ENCODE measurements at regions not wholly inside any gene's neighbourhood (a gene's known extent, or its start where the extent isn't known, plus 50 kb on each side); places are given as distances from the start of the nearest gene placed in this dataset.

DNA sequence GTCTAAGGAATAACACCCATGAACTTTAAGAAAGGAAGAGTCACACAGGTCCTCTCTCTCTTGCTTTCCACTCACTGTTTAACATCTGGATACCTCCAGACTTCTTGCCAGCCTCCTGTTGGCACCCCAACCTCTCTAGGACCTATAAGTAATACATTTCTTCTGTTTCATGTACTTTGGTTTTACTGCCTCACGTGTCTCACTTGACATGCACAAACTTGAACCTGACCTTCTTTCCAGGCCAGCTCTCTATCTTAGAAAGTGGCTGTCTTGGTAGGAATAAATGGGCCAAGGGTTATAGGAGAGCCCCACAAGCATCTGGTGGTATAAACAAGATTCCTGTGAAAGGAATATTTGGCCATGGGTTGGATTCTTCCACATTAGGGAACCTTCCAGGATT, 614.8 kb upstream of the AGA start:
- ATAC-seq (no peak), DNase-seq (no peak)
- WGBS = 63% methylated on average over 1 of the region's 1 CpG
- Histone ChIP-seq H3K9me3 (ENCODE audit: control insufficient read depth, low read length) (no peaks in the 10 kb centered on the region), H3K4me3 (ENCODE audit: low read length) (no peak overlapping the region), H3K4me1 (ENCODE audit: control insufficient read depth, insufficient read depth, low read length) (no peaks in the 10 kb centered on the region), H3K27ac (ENCODE audit: low read length) (no peak overlapping the region), H3K27me3 (ENCODE audit: control insufficient read depth, insufficient read depth) (no peaks in the 10 kb centered on the region)
- intact Hi-C loops (cut with DNase I) = no loop called here

DNA sequence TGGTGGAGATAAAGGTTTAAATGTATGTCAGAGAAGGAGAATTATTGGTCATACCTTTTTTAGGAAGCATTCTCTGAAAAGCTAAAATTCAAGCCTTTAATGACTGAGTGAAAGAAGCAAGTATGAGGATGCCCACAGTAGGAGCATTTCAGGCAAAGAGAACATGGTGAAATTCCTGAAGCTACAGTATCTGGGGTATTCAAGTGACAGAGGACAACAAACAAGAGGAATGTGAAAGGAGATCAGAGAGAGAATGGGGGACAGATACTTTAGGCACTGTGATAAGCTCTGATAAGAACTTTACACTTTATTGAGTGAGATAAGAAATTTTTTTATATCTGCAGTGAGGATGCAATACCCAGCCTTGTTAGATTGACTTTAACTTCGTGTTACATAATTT, 621.3 kb upstream of the AGA start:
- intact Hi-C loops (cut with DNase I) = no loop called here
- DNase-seq (no peak), ATAC-seq (peak in 1 of 2 donors; percentile 50)
- H3K4me1 ChIP-seq (ENCODE audit: control insufficient read depth, insufficient read depth, low read length) = no peaks in the 10 kb centered on the region
- H3K9me3 ChIP-seq (ENCODE audit: control insufficient read depth, low read length) = no peaks in the 10 kb centered on the region
- no peaks in the 10 kb centered on the region for H3K27me3 ChIP-seq (ENCODE audit: control insufficient read depth, insufficient read depth)
- 15% methylated on average over 1 of the region's 1 CpG for WGBS
- H3K27ac ChIP-seq (ENCODE audit: low read length) = no peak overlapping the region
- H3K4me3 ChIP-seq (ENCODE audit: low read length) = no peak overlapping the region

- Histone ChIP-seq H3K4me1 (ENCODE audit: control insufficient read depth, insufficient read depth, low read length) (no peaks in the 10 kb centered on the region), H3K4me3 (ENCODE audit: low read length) (no peak overlapping the region), H3K27me3 (ENCODE audit: control insufficient read depth, insufficient read depth) (no peaks in the 10 kb centered on the region), H3K9me3 (ENCODE audit: control insufficient read depth, low read length) (no peaks in the 10 kb centered on the region), H3K27ac (ENCODE audit: low read length) (no peak overlapping the region)
- intact Hi-C loops (cut with DNase I) = no loop called here
- DNase-seq (no peak), ATAC-seq (no peak)
- WGBS = 83% methylated on average over 2 of the region's 2 CpGs
Observed at GRCh38 chr4:178066338-178066941, 624.2 kb upstream of the AGA start.

- H3K27me3 ChIP-seq (ENCODE audit: control insufficient read depth, insufficient read depth) = no peaks in the 10 kb centered on the region
- no peak overlapping the region for H3K4me3 ChIP-seq (ENCODE audit: low read length)
- ATAC-seq (no peak), DNase-seq (no peak)
- WGBS = 88% methylated on average over 4 of the region's 4 CpGs
- intact Hi-C loops (cut with DNase I) = no loop called here
- no peaks in the 10 kb centered on the region for H3K9me3 ChIP-seq (ENCODE audit: control insufficient read depth, low read length)
- H3K27ac ChIP-seq (ENCODE audit: low read length) = no peak overlapping the region
- no peaks in the 10 kb centered on the region for H3K4me1 ChIP-seq (ENCODE audit: control insufficient read depth, insufficient read depth, low read length)
Observed at GRCh38 chr4:178068136-178068535, 625.9 kb upstream of the AGA start.

- H3K4me1 ChIP-seq (ENCODE audit: control insufficient read depth, insufficient read depth, low read length) = no peaks in the 10 kb centered on the region
- H3K4me3 ChIP-seq (ENCODE audit: low read length) = no peak overlapping the region
- H3K9me3 ChIP-seq (ENCODE audit: control insufficient read depth, low read length) = no peaks in the 10 kb centered on the region
- H3K27ac ChIP-seq (ENCODE audit: low read length) = no peak overlapping the region
- DNase-seq (no peak), ATAC-seq (no peak)
- no peaks in the 10 kb centered on the region for H3K27me3 ChIP-seq (ENCODE audit: control insufficient read depth, insufficient read depth)
- intact Hi-C loops (cut with DNase I) = no loop called here
- 12% methylated on average over 1 of the region's 1 CpG for WGBS
Observed at GRCh38 chr4:178070163-178070562, 627.9 kb upstream of the AGA start.

DNA sequence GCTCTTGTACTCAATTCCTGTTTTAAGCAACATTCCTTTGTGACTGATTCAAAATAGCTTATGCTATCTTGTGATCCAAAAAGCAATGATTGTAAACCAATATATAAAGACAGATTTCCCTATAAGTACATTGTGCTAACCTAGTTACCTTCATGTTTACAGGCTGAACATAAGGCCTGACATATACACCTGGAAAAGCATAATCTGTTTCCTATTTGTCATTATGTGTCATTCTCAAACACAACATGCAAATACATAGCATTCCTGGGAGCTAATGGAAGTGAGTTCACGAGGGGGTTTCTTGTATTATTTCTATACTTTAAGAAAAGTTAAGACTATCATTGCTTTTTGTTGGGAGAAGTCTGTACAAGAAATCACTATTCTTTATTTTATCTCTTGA, 638.1 kb upstream of the AGA start:
- no peaks in the 10 kb centered on the region for H3K27me3 ChIP-seq (ENCODE audit: control insufficient read depth, insufficient read depth)
- H3K9me3 ChIP-seq (ENCODE audit: control insufficient read depth, low read length) = no peaks in the 10 kb centered on the region
- H3K27ac ChIP-seq (ENCODE audit: low read length) = no peak overlapping the region
- intact Hi-C loops (cut with DNase I) = no loop called here
- no peak for DNase-seq
- no peak for ATAC-seq
- WGBS = 65% methylated on average over 1 of the region's 1 CpG
- H3K4me1 ChIP-seq (ENCODE audit: control insufficient read depth, insufficient read depth, low read length) = no peaks in the 10 kb centered on the region
- H3K4me3 ChIP-seq (ENCODE audit: low read length) = no peak overlapping the region

DNA sequence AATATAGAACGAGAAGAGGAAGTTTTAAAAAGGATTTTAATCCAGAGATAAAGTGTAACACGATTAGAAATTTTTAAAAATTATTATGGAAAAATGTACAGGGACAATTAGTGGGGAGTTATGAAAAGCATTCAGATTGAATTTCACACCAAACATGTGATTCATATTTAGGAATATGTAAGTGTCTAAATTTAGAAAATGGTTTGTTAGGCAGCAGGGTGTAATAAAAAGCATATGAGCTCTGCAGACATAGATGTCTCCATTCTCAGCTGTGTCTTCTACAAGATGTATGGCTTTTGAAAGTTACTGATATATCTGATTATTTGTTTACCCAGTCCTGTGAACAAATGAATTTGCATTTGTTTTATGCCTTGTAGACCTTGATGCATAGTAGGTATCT, 638.9 kb upstream of the AGA start:
- Histone ChIP-seq H3K4me1 (ENCODE audit: control insufficient read depth, insufficient read depth, low read length) (no peaks in the 10 kb centered on the region), H3K27me3 (ENCODE audit: control insufficient read depth, insufficient read depth) (no peaks in the 10 kb centered on the region), H3K4me3 (ENCODE audit: low read length) (no peak overlapping the region), H3K9me3 (ENCODE audit: control insufficient read depth, low read length) (no peaks in the 10 kb centered on the region), H3K27ac (ENCODE audit: low read length) (no peak overlapping the region)
- 56% methylated on average over 2 of the region's 2 CpGs for WGBS
- no peak for ATAC-seq
- no peak for DNase-seq
- intact Hi-C loops (cut with DNase I) = no loop called here

DNA sequence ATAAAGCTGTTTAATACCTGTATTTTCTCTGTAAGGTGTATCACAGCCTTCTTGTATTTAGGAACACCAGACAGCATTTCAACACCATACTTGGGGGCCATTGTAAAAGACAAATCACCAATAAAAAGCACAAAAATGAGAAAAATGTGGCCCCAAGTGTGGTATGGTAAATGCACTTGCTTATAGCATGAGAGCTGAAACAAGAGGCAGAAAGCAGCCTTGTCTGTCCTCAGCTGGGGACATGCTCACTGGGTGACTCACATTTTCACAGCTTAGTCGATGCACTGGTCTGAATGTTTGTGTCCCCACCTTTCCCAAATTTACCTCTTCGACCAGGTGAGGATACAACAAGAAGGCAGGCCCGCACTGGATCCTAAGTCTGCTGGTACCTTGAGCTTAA, 639.7 kb upstream of the AGA start:
- Histone ChIP-seq H3K4me1 (ENCODE audit: control insufficient read depth, insufficient read depth, low read length) (no peaks in the 10 kb centered on the region), H3K27ac (ENCODE audit: low read length) (no peak overlapping the region), H3K4me3 (ENCODE audit: low read length) (no peak overlapping the region), H3K9me3 (ENCODE audit: control insufficient read depth, low read length) (no peaks in the 10 kb centered on the region), H3K27me3 (ENCODE audit: control insufficient read depth, insufficient read depth) (no peaks in the 10 kb centered on the region)
- 77% methylated on average over 3 of the region's 3 CpGs for WGBS
- intact Hi-C loops (cut with DNase I) = no loop called here
- no peak for ATAC-seq
- no peak for DNase-seq

DNA sequence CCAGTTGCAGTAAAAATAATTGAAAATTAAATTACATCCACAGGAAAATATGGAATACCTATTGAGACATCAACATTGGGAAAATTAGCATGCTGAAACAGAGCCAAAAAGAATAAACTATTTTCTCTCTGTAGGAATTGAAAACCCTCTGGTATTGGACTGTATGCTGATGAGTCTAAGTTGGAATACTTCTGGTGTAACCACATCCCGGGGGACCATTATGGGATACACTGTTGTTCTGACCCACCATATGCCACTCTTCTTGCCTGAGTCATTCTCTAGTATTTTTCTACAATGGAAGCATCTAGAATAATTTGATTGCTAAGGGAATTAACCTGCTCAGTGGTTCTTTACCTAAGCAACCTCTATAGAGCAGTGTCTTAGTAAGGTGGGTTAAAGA, 640.7 kb upstream of the AGA start:
- intact Hi-C loops (cut with DNase I) = no loop called here

DNA sequence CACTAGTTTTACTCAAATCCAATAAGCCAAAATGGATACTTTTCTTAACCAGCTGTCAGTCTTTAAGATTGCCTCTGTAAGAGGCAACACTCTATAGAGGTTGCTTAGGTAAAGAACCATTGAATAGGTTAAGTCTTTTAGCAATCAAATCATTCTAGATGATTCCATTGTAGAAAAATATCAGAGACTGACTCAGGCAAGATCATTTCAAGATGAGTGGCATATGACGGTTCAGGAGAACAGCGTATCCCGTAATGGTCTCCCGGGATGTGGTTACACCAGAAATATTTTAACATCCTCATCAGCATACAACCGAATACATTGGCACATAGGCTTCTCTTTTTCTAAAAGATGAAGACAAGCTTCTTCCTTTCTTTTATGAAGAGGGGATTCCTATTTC, 641.7 kb upstream of the AGA start:
- Histone ChIP-seq H3K4me1 (ENCODE audit: control insufficient read depth, insufficient read depth, low read length) (no peaks in the 10 kb centered on the region), H3K9me3 (ENCODE audit: control insufficient read depth, low read length) (no peaks in the 10 kb centered on the region), H3K4me3 (ENCODE audit: low read length) (no peak overlapping the region), H3K27ac (ENCODE audit: low read length) (no peak overlapping the region), H3K27me3 (ENCODE audit: control insufficient read depth, insufficient read depth) (no peaks in the 10 kb centered on the region)
- DNase-seq (no peak), ATAC-seq (no peak)
- WGBS = 90% methylated on average over 5 of the region's 5 CpGs
- intact Hi-C loops (cut with DNase I) = no loop called here

More for the DNA sequence above, 640.7 kb upstream of the AGA start:
- H3K27me3 ChIP-seq (ENCODE audit: control insufficient read depth, insufficient read depth) = no peaks in the 10 kb centered on the region
- ATAC-seq = no peak
- H3K4me3 ChIP-seq (ENCODE audit: low read length) = no peak overlapping the region
- H3K9me3 ChIP-seq (ENCODE audit: control insufficient read depth, low read length) = no peaks in the 10 kb centered on the region
- H3K4me1 ChIP-seq (ENCODE audit: control insufficient read depth, insufficient read depth, low read length) = no peaks in the 10 kb centered on the region
- no peak overlapping the region for H3K27ac ChIP-seq (ENCODE audit: low read length)
- DNase-seq = no peak
- 96% methylated on average over 1 of the region's 1 CpG for WGBS

DNA sequence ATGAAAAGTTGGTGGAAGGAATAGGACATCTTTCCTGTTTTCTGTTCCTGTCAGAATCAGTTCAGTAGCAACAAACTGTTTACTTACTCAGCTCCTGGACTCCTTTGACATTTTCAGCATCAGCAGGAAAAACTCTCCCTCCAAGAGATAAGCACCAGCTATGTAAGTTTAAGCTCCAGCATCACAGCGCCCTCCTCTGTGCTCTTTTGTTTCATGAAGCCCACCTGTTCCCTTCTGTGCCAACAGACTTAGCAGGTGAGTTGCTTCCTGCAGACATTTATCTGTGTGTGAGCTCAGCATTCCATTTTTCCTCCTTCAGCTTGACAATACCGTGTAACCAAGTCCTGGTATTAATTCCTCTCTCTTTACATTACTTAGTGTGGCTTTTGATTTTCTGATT, 644.1 kb upstream of the AGA start:
- DNase-seq (no peak), ATAC-seq (no peak)
- H3K9me3 ChIP-seq (ENCODE audit: control insufficient read depth, low read length) = no peaks in the 10 kb centered on the region
- WGBS = 32% methylated on average over 2 of the region's 2 CpGs
- H3K4me3 ChIP-seq (ENCODE audit: low read length) = no peak overlapping the region
- intact Hi-C loops (cut with DNase I) = no loop called here
- no peaks in the 10 kb centered on the region for H3K4me1 ChIP-seq (ENCODE audit: control insufficient read depth, insufficient read depth, low read length)
- no peaks in the 10 kb centered on the region for H3K27me3 ChIP-seq (ENCODE audit: control insufficient read depth, insufficient read depth)
- H3K27ac ChIP-seq (ENCODE audit: low read length) = no peak overlapping the region
